ENCODE measurements at regions not wholly inside any gene's neighbourhood (a gene's known extent, or its start where the extent isn't known, plus 50 kb on each side); places are given as distances from the start of the nearest gene placed in this dataset.

GRCh38 chrX:148354916-148355315, 145.5 kb upstream of the AFF2 start:
- Mint-ChIP-seq H3K27ac (ENCODE audit: unreplicated experiment) (no peak overlapping the region), H3K4me3 (ENCODE audit: unreplicated experiment) (no peak overlapping the region), H3K4me1 (ENCODE audit: low read depth, unreplicated experiment) (no peaks in the 10 kb centered on the region), H3K36me3 (ENCODE audit: unreplicated experiment) (no peaks in the 10 kb centered on the region), H3K27me3 (ENCODE audit: unreplicated experiment) (no peaks in the 10 kb centered on the region), H3K9me3 (ENCODE audit: unreplicated experiment) (no peaks in the 10 kb centered on the region)
- TF ChIP-seq, protein P1, sequence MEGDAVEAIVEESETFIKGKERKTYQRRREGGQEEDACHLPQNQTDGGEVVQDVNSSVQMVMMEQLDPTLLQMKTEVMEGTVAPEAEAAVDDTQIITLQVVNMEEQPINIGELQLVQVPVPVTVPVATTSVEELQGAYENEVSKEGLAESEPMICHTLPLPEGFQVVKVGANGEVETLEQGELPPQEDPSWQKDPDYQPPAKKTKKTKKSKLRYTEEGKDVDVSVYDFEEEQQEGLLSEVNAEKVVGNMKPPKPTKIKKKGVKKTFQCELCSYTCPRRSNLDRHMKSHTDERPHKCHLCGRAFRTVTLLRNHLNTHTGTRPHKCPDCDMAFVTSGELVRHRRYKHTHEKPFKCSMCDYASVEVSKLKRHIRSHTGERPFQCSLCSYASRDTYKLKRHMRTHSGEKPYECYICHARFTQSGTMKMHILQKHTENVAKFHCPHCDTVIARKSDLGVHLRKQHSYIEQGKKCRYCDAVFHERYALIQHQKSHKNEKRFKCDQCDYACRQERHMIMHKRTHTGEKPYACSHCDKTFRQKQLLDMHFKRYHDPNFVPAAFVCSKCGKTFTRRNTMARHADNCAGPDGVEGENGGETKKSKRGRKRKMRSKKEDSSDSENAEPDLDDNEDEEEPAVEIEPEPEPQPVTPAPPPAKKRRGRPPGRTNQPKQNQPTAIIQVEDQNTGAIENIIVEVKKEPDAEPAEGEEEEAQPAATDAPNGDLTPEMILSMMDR (IDR thresholded peaks at IDR 0.05; ENCODE audit: partially characterized antibody, unreplicated experiment) = no peak
- no peak for DNase-seq

- H3K9me3 Mint-ChIP-seq (ENCODE audit: unreplicated experiment) = no peaks in the 10 kb centered on the region
Measured at GRCh38 chrX:148361641-148362040, 138.8 kb upstream of the AFF2 start.

DNA sequence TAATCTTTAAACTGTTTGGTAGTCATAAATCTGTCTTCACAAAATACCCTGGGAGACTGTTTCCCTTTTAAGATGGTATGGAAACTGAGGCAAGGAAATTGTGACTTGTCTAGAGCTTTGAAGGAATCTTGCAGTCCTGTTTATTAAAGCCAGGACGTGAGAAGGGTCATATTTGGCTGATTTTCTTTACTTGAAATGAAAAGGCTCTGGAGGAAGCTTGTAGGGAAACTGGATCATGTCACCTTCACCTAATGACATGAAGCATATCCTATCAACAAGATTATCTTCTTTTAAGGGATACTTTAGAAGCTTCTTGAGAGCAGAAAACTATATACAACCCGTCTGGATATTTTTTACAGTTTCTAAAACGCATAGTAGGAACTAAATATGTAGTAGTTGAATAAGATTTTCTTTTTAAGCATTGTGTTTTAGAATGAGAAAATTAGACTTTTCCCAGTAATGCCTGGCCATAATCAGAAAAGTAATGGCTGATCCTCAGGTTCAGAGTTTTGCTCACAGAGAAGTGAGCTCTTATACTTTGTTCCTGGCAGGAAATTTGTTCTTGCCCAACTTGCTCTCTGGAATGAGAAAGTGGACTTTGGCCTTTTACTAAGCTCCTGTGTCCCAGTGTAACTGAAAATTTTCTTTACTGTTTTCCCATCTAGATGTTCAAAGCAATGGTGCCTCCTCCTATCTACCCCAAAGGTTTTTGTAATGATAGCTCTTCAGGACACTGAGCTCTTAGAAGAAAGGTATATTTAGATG, 136.8 kb upstream of the AFF2 start:
- TF ChIP-seq, protein P1 (IDR thresholded peaks at IDR 0.05; ENCODE audit: partially characterized antibody, unreplicated experiment) = no peak
- Mint-ChIP-seq H3K4me1 (ENCODE audit: low read depth, unreplicated experiment) (no peaks in the 10 kb centered on the region), H3K36me3 (ENCODE audit: unreplicated experiment) (no peaks in the 10 kb centered on the region), H3K9me3 (ENCODE audit: unreplicated experiment) (no peaks in the 10 kb centered on the region), H3K27me3 (ENCODE audit: unreplicated experiment) (no peaks in the 10 kb centered on the region), H3K4me3 (ENCODE audit: unreplicated experiment) (no peak overlapping the region), H3K27ac (ENCODE audit: unreplicated experiment) (no peak overlapping the region)
- no peak for DNase-seq

More at GRCh38 chrX:148361641-148362040, 138.8 kb upstream of the AFF2 start:
- Mint-ChIP-seq H3K36me3 (ENCODE audit: unreplicated experiment) (no peaks in the 10 kb centered on the region), H3K4me1 (ENCODE audit: low read depth, unreplicated experiment) (no peaks in the 10 kb centered on the region), H3K4me3 (ENCODE audit: unreplicated experiment) (no peak overlapping the region), H3K27ac (ENCODE audit: unreplicated experiment) (no peak overlapping the region), H3K27me3 (ENCODE audit: unreplicated experiment) (no peaks in the 10 kb centered on the region)
- DNase-seq = no peak
- TF ChIP-seq, protein P1 (IDR thresholded peaks at IDR 0.05; ENCODE audit: partially characterized antibody, unreplicated experiment) = no peak

- Mint-ChIP-seq H3K36me3 (ENCODE audit: unreplicated experiment) (no peaks in the 10 kb centered on the region), H3K27ac (ENCODE audit: unreplicated experiment) (no peak overlapping the region), H3K9me3 (ENCODE audit: unreplicated experiment) (no peaks in the 10 kb centered on the region), H3K4me1 (ENCODE audit: low read depth, unreplicated experiment) (no peaks in the 10 kb centered on the region), H3K4me3 (ENCODE audit: unreplicated experiment) (no peak overlapping the region), H3K27me3 (ENCODE audit: unreplicated experiment) (no peaks in the 10 kb centered on the region)
- TF ChIP-seq, protein P1 (IDR thresholded peaks at IDR 0.05; ENCODE audit: partially characterized antibody, unreplicated experiment) = no peak
- no peak for DNase-seq
Measured at GRCh38 chrX:148365233-148365632, 135.2 kb upstream of the AFF2 start.

- no peak overlapping the region for H3K4me3 Mint-ChIP-seq (ENCODE audit: unreplicated experiment)
- no peak for DNase-seq
- no peaks in the 10 kb centered on the region for H3K4me1 Mint-ChIP-seq (ENCODE audit: low read depth, unreplicated experiment)
- H3K27me3 Mint-ChIP-seq (ENCODE audit: unreplicated experiment) = no peaks in the 10 kb centered on the region
- no peaks in the 10 kb centered on the region for H3K36me3 Mint-ChIP-seq (ENCODE audit: unreplicated experiment)
- H3K9me3 Mint-ChIP-seq (ENCODE audit: unreplicated experiment) = no peaks in the 10 kb centered on the region
- TF ChIP-seq, protein P1 (IDR thresholded peaks at IDR 0.05; ENCODE audit: partially characterized antibody, unreplicated experiment) = no peak
- no peak overlapping the region for H3K27ac Mint-ChIP-seq (ENCODE audit: unreplicated experiment)
Measured at GRCh38 chrX:148371291-148371690, 129.1 kb upstream of the AFF2 start.

All from glutamatergic neuron (in vitro differentiated cells).